NB4 (cell line): ENCODE measurements at regions not wholly inside any gene's neighbourhood (a gene's known extent, or its start where the extent isn't known, plus 50 kb on each side); places are given as distances from the start of the nearest gene placed in this dataset.

Experiments
- DNase-seq: peaks from one replicate; pipeline ENCODE4 v3.0.0; 2010; ENCODE audit warnings: low read depth
- H3K4me3 ChIP-seq: one replicate; pipeline ENCODE4 v1.5.1; 2011; ENCODE audit warnings: mild to moderate bottlenecking, low read depth, low read length, moderate library complexity
- CTCF ChIP-seq: IDR thresholded peaks from one replicate; pipeline ENCODE4 v1.5.1; 2012; ENCODE audit warnings: low read depth, low read length
- MAX ChIP-seq: IDR thresholded peaks from 2 replicates; pipeline ENCODE4 v1.6.1; 2011; ENCODE audit warnings: low read depth, low read length
- MYC ChIP-seq: IDR thresholded peaks from 2 replicates; pipeline ENCODE4 v1.6.1; 2011; ENCODE audit warnings: low read depth, low read length
- POLR2A ChIP-seq: IDR thresholded peaks from 2 replicates; pipeline ENCODE4 v1.6.1; 2011; ENCODE audit warnings: mild to moderate bottlenecking; ENCODE audit not compliant: insufficient read length; ENCODE audit errors: extremely low read depth

GRCh38 chr7:26504411-26505120, 212.9 kb downstream of the SNX10 start:
- H3K4me3 ChIP-seq: no peak overlapping the region
- no peak for DNase-seq
- TF ChIP-seq CTCF (no peak), MYC (no peak), POLR2A (no peak), MAX (no peak)

- no peak for TF ChIP-seq MAX
- no peak for TF ChIP-seq CTCF
- TF ChIP-seq MYC: no peak
- no peak for TF ChIP-seq POLR2A
- no peak overlapping the region for H3K4me3 ChIP-seq
- no peak for DNase-seq
Observed at GRCh38 chr7:26506196-26506595, 214.5 kb downstream of the SNX10 start.

GRCh38 chr7:26507108-26507987, 215.7 kb downstream of the SNX10 start:
- DNase-seq: no peak
- H3K4me3 ChIP-seq: no peak overlapping the region
- TF ChIP-seq CTCF: peak; percentile 43
- no peak for TF ChIP-seq MAX
- no peak for TF ChIP-seq POLR2A

- TF ChIP-seq MAX (no peak), MYC (no peak), CTCF (no peak), POLR2A (no peak)
- H3K4me3 ChIP-seq: no peak overlapping the region
- DNase-seq: no peak
Observed at GRCh38 chr7:26508481-26508880, 216.8 kb downstream of the SNX10 start.

GRCh38 chr7:26508917-26509316, 217.3 kb downstream of the SNX10 start:
- no peak for DNase-seq
- TF ChIP-seq MYC: no peak
- TF ChIP-seq POLR2A: no peak
- no peak for TF ChIP-seq CTCF
- no peak for TF ChIP-seq MAX
- H3K4me3 ChIP-seq: no peak overlapping the region
